ENCODE measurements at regions not wholly inside any gene's neighbourhood (a gene's known extent, or its start where the extent isn't known, plus 50 kb on each side); places are given as distances from the start of the nearest gene placed in this dataset.

GRCh38 chr12:130224613-130225012, 62.3 kb downstream of the FZD10 start:
- no peak for DNase-seq (ENCODE audit: extremely low read depth, low read depth)
- H3K4me3 ChIP-seq (replicated peaks; ENCODE audit: low read depth, low read length) = no peak overlapping the region
- TF ChIP-seq CTCF (IDR thresholded peaks at IDR 0.05; ENCODE audit: low read depth, low read length, missing control alignments) = no peak

- H3K4me3 ChIP-seq (replicated peaks; ENCODE audit: low read depth, low read length) = no peak overlapping the region
- no peak for TF ChIP-seq CTCF (IDR thresholded peaks at IDR 0.05; ENCODE audit: low read depth, low read length, missing control alignments)
- DNase-seq (ENCODE audit: extremely low read depth, low read depth) = no peak
Measured at GRCh38 chr12:130225347-130225746, 63.1 kb downstream of the FZD10 start.

GRCh38 chr12:130226126-130226525, 63.9 kb downstream of the FZD10 start:
- no peak for DNase-seq (ENCODE audit: extremely low read depth, low read depth)
- no peak for TF ChIP-seq CTCF (IDR thresholded peaks at IDR 0.05; ENCODE audit: low read depth, low read length, missing control alignments)
- H3K4me3 ChIP-seq (replicated peaks; ENCODE audit: low read depth, low read length) = no peak overlapping the region

GRCh38 chr12:130226771-130227170, 64.5 kb downstream of the FZD10 start:
- no peak for TF ChIP-seq CTCF (IDR thresholded peaks at IDR 0.05; ENCODE audit: low read depth, low read length, missing control alignments)
- no peak for DNase-seq (ENCODE audit: extremely low read depth, low read depth)
- H3K4me3 ChIP-seq (replicated peaks; ENCODE audit: low read depth, low read length) = no peak overlapping the region

GRCh38 chr12:130227641-130228040, 65.4 kb downstream of the FZD10 start:
- no peak overlapping the region for H3K4me3 ChIP-seq (replicated peaks; ENCODE audit: low read depth, low read length)
- DNase-seq (ENCODE audit: extremely low read depth, low read depth) = no peak
- no peak for TF ChIP-seq CTCF (IDR thresholded peaks at IDR 0.05; ENCODE audit: low read depth, low read length, missing control alignments)

GRCh38 chr12:130236446-130236845, 74.2 kb downstream of the FZD10 start:
- TF ChIP-seq CTCF (IDR thresholded peaks at IDR 0.05; ENCODE audit: low read depth, low read length, missing control alignments) = no peak
- H3K4me3 ChIP-seq (replicated peaks; ENCODE audit: low read depth, low read length) = no peak overlapping the region
- no peak for DNase-seq (ENCODE audit: extremely low read depth, low read depth)

GRCh38 chr12:130240831-130241590, 78.7 kb downstream of the FZD10 start:
- H3K4me3 ChIP-seq (replicated peaks; ENCODE audit: low read depth, low read length) = no peak overlapping the region
- TF ChIP-seq CTCF (IDR thresholded peaks at IDR 0.05; ENCODE audit: low read depth, low read length, missing control alignments) = no peak
- DNase-seq (ENCODE audit: extremely low read depth, low read depth) = no peak
